GM18508 (cell line): ENCODE measurements at regions not wholly inside any gene's neighbourhood (a gene's known extent, or its start where the extent isn't known, plus 50 kb on each side); places are given as distances from the start of the nearest gene placed in this dataset.
"Not testable (repeated sequence)": the region's sequence is repeated elsewhere in the genome, so short reads cannot be mapped to it uniquely, and the experiment has no call there.

Experiments
- ATAC-seq: cut with Tn5 transposase; IDR thresholded peaks from one replicate; pipeline ENCODE4 v1.9.1; 2021; ENCODE audit warnings: moderate number of reproducible peaks; ENCODE audit not compliant: insufficient read depth, unreplicated experiment

DNA sequence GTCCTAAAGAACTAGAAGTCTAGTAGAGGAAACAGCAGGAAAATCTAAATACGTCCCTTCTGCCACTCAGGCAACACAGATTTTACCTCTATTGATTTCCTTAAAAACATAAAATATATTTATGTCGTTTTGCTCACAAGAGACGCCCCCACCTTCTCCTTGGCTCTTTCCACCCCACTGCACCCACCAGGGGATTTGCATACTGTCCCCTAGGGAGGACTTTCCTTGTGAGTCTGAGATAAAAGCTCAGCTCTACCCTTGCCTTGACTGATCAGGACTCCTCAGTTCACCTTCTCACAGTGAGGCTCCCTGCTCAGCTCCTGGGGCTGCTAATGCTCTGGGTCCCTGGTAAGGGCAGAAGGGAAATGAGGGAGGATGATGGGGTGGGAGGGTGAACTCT is 1488.1 kb downstream of the RPIA start:
- ATAC-seq, result not testable (repeated sequence)

DNA sequence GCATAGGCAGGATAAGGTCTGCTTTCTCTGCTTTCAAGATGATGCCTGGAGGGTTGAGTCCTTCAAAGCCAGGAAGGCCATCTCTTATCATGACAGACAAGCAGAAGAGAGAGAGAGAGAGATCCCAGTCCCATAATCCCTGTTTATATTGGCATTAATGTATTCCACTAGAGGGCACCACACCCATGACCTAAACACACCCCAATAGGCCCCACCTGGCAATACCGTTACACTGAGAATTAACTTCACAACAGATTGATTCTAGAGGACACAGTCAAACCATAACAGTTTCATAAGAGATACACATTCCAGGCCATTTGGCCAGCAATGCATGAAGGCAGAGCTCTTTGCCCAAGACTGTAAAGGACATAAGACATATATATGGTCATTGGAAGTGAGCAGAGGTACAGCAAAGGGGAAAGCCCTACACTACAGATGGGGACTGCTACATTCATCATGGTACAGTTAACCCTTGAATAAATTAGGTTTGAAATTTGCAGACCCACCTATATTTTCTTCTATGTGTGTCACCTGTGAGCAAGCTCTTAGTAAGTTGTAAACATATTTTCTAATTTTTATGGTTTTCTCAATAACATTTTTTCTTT is 1516.1 kb downstream of the RPIA start:
- no peak for ATAC-seq

DNA sequence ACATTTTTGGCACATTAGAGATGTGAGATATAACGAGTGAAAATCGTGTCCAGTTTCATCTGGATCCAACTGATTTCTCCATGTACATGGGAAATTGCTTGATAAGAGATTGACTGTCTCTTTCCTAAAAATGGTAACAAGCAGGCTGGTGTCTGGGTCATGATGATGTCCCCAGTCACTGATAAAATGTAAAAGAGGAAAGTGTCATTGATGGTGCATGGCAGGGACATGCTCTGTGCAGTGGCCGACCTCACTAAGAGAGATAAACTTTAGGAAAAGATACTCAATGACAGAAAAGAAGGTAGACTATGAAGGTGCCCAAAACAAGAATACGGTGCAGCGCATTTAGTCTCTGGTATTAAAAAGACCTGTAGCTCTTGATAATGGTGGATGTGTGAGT is 1517.5 kb downstream of the RPIA start:
- ATAC-seq, result no peak

DNA sequence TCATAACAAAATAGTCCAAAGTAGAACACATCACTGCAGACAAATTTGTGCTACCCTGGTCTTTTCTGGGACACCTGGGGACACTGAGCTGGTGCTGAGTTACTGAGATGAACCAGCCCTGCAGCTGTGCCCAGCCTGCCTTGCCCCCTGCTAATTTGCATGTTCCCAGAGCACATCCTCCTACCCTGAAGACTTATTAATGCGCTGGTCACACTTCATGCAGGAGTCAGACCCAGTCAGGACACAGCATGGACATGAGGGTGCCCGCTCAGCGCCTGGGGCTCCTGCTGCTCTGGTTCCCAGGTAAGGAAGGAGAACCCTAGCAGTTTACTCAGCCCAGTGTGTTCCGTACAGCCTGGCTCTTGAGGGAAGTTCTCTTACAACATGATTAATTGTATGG is 1518.3 kb downstream of the RPIA start:
- no peak for ATAC-seq

DNA sequence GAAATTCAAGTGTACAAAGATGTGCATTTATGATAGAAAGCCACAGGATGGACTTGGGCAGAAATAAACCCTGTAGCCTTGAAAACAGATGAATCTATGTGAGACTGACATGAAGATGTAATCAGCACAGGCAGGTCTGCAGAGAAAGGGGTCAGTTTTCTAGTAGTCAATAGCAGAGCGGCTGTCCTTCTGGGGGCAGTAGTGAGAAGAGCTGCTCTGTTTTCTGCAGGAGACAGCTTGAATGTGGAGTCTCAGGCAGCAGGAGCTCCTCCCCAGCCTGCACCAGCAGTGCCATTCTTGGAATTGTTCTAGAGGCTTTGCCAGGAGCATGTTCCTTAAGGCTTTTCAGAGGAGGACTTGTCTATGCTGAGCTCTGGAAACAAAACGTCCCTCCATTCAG is 1524.4 kb downstream of the RPIA start:
- ATAC-seq, result not testable (repeated sequence)

DNA sequence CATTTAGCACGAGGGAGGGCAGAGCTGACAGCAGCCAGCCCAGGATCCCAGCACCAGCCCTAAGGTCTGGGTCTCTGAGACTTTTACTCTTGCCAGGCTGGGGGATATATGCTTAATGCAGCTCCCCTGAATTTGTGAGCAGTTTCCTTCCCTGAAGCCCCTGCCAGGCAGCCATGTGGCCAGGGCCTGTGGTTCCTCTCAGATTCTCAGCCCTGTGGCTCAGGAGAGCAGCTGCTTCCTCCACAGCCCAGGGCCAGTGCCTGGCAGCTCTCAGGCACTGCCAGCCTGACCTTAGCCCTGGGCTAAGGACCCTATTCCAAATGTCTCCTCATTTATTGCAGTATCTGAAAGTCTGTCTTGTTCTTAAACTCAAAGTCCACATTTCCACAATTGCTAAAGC is 1525.3 kb downstream of the RPIA start:
- not testable (repeated sequence) for ATAC-seq

DNA sequence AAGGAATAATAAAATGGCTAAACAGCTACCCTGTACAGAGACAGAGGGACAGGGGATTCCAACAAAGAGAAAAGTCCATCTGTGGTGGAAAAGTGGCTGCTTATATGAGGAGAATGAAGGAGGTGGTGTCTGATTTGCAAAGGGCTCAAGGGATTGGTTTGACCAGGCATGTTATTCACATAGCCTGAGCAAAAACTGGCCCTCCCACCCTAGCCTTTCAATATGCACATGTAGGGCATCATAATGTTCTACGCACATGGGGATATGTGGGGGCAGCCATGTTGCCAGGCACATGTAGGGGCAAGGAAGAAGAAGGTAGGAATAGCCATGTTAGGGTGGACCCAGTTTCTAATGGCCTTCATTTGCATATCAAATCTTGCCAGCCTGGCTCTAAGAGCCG is 1527.1 kb downstream of the RPIA start:
- not testable (repeated sequence) for ATAC-seq

DNA sequence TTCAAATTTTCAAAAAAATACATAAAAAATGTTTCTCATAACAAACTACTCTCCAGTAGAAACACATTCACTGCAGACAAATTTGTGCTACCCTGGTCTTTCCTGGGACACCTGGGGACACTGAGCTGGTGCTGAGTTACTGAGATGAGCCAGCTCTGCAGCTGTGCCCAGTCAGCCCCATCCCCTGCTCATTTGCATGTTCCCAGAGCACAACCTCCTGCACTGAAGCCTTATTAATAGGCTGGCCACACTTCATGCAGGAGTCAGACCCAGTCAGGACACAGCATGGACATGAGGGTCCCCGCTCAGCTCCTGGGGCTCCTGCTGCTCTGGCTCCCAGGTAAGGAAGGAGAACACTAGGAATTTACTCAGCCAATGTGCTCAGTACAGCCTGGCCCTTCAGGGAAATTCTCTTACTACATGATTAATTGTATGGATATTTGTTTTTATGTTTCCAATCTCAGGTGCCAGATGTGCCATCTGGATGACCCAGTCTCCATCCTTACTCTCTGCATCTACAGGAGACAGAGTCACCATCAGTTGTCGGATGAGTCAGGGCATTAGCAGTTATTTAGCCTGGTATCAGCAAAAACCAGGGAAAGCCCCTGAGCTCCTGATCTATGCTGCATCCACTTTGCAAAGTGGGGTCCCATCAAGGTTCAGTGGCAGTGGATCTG is 1529.3 kb downstream of the RPIA start:
- not testable (repeated sequence) for ATAC-seq

DNA sequence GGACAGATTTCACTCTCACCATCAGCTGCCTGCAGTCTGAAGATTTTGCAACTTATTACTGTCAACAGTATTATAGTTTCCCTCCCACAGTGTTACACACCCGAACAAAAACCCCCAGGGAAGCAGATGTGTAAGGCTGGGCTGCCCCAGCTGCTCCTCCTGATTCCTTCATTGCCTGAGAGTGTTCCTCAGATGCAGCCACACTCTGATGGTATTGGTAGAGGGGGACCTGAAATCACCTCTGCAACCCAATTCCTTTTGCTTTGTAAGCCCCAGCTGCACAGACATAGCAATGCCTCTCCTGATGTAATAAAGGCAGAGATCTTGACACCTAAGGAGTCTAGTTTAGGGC is 1529.8 kb downstream of the RPIA start:
- ATAC-seq, result no peak

DNA sequence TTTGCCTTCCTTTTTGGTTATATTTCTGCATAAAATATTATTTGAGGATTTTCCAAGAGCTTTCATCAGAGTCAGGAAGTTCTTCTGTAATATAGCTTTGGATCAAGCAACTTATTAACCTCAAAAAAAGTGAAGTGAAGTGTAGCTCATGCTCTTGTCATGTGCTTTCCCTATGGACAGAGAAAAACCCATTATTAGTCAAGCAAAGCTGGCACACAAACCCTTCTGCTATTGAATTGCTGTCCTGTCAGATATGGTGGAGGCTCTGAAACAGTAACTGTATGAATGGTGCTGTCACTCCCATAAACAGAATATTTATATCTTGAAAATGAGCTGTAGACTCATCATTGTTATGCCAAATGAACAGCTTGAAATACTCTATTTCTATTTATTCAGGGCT is 1533.3 kb downstream of the RPIA start:
- ATAC-seq, result not testable (repeated sequence)

DNA sequence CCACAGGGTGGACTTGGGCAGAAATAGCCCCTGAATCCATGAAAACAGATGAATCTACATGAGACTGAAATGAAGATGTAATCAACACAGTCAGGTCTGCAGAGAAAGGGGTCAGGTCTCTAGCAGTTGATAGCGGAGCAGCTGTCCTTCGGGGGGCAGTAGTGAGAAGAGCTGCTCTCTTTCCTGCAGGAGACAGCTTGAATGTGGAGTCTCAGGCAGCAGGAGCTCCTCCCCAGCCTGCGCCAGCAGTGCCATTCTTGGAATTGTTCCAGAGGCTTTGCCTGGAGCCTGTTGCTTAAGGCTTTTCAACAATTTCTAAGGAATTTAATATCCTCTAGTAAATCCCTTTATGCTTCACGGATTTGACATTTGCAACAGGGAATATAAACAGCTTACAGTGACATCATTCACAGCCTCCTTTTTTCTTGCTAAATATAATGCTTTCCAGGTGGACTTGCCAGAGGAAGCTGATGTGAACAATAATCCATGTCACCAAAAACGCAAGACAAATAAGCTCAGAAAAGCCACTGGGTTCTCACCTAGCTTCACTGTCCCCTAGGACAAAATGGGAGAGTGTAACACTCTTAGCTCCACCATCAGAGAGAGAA is 1535.1 kb downstream of the RPIA start:
- ATAC-seq, result not testable (repeated sequence)

DNA sequence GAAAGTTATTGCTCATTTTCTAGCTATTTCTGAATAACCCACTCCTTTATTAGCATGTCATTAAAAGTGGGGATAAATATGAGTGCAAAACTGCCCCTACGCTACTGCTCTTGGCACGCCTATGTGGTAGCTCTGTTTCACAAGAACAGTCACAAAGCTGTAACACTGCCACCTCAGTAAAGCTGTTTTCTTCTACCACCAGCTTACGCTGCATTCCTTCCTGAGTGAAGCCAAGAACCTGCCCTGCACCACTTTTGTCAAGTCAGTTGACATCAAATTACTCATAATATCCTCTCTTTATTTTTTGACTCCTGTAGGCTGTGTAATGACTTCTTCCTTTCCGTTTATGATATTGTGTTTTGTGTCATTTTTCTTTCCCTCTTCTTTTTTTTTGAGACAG is 1539.7 kb downstream of the RPIA start:
- not testable (repeated sequence) for ATAC-seq

DNA sequence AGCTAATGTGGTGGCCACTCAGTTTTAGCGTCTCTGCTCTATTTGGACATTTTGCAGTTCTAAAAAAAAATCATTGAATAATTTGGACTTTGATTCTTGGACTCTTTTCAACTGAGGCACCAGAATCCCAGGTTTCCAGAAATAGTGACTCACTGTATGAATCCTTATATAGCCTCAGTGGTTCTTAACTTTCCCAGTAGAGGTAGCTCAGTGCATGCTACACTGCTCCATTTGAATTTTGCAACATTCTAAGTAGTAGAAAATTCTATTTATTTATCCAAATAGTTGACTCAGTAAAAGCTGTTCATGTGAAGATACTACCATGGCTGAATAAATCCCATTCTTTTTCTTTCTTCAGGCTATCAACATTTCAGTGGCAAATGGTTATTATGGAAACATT is 1544.0 kb downstream of the RPIA start:
- not testable (repeated sequence) for ATAC-seq

DNA sequence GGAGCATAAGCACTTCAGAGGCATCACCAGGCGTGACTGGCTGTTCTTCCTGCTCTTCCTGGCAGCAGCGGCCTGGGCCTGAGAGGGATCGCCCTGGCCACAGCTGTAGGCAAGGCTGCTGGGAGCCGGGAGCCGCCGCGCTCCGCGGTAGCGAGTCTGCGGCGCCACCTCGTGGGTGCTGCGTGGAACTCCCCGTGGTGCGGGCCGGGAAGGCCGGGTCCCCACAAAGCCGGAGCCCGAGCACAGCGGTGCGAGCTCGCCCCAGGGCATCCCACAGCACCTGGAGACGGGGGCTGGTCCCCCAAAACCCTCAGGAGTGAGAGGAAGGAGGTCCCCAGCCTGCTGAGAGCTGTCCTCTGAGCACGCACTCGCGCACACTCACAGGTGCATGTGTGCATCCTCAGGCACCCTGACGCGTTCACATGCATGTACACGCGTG is 1546.5 kb downstream of the RPIA start:
- ATAC-seq, result not testable (repeated sequence)

DNA sequence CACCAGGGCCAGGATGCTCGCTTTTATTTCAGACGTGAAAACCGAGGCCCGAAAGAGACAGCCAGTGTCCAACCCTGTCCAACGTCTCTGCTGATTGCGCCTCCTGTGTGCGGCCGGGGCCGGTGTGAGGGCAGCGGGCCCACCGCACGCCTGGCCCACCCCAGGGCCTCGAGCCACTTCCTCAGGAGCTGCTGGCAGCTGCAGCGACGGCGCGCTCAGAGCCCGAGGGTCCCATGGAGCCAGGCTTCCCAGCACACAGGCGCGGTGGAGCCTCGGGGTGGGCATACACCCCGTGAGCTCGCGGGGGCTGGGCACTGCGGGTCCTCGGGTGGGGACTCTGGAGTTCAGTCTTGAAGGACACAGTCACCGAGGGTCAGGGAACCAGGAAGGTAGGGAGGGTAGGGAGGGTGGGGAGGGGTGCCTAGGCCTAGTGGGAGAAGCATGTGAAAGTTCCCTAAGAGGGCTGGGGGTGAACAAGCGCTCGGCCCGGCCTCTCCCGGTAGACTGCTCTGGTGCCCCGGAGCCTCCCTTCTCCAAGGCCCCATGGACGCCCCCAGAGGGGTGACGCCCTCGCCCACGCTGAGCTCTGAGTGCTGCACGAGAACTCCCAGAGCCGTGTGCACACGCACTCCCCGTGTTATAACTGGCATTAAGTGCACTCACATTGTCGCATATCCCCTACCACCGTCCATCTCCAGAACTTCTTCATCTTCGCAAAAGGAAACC is 1547.2 kb downstream of the RPIA start:
- not testable (repeated sequence) for ATAC-seq

DNA sequence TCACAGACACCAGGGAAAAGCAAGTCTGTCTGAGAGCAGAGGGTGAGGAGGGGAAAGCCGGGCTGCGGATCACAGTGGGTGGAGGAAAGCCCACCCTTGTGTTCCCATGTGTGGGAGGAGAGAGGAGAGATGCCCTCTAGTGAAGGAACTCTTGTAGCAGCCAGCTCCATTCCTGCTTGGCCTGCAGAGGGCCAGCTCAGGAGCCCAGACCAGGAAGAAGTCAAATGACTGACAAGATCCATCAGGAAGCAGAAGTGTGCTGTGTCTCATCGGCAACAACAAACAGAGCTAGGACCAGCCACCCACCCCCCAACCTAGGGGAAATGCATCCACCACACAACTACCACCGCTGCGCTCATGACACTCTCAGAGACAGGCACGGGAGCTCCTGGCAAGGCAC is 1548.3 kb downstream of the RPIA start:
- not testable (repeated sequence) for ATAC-seq

DNA sequence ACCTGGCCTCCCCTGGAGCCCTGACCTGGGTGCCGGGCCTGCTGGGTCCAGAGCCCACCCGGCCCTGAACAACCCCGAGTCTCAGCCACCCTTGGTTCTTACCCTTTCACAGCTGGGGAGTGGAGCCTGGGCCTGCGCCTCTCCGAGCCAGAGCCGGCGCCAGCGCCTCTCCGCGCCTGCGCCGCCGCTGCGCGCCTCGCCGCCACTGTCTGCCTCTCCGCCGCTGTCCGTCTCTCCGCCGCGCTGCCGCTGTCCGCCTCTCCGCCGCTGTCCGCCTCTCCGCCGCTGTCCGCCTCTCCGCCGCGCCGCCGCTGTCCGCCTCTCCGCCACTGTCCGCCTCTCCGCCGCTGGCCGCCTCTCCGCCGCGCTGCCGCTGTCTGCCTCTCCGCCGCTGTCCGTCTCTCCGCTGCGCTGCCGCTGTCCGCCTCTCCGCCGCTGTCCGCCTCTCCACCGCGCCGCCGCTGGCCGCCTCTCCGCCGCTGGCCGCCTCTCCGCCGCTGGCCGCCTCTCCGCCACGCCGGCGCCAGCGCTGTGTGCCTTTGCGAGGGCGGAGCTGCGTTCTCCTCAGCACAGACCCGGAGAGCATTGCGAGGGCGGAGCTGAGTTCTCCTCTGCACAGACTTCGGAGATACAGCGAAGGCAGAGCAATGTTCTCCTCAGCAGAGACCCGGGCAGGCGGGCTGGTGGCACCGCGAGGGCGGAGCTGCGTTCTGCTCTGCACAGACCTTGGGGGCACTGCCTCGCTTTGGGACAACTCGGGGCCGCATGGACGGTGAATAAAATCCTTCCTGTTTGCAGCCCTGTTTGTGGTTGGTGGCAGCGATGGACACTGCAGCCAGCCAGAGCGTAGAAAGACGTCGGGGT is 1553.7 kb downstream of the RPIA start:
- ATAC-seq, result not testable (repeated sequence)

DNA sequence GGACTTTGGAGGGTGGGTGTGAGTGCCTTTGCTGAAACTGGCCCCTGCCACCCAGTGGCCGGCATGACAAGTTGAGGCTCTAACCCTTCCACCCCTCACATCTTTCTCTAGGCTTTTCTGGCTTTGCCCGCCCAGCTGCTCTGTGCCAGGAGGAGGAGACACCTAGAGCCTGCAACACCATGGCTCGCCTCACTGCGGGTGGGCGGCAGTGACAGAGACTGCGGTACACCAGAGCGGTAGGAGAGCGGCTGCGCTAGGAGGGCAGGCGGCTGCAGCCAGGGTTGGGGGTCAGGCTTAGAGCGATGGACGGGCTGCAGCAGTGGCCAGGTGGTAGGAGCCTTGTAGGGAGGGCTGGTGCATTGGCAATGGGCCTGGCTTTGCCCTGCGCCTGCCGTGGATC is 1556.9 kb downstream of the RPIA start:
- ATAC-seq, result not testable (repeated sequence)

DNA sequence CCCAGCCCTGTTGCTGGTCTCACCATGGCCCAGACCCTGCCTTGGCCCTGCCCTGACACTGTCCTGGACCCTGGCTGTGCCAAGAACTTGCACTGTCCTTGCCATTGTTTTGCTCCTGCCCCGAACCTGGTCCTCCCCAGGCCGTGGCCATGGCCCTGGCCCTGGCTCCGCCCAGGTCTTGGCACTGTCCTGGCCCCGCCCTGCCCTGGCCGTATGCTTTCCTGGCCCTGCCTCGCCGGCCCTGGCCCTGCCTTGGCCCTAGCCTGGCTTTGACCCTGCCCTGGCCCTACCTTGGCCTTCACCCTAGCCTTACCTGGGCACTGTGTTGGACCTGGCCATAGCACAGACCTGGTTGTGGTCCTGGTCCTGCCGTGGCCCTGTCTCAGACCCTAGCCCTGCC is 1558.9 kb downstream of the RPIA start:
- not testable (repeated sequence) for ATAC-seq

DNA sequence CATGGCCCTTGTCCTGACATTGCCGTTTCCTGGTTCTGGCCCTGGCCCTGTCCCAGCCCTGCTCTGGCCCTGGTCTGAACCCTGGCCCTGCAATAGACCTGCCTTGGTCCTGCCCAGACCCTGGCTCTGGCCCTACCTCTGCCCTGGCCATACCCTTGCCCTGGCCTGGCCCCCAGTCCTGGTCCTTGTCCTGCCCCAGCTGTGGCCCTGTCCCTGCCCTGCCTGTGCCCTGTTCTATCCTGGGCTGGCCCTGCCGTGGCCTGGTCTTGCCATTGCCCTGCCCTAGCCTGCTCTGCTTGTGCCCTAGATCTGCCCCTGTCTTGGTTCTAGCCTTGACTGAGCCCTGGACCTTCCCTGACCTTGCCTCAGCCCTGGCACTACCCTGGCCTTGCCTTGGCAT is 1560.1 kb downstream of the RPIA start:
- ATAC-seq, result not testable (repeated sequence)
